ENCODE measurements at regions not wholly inside any gene's neighbourhood (a gene's known extent, or its start where the extent isn't known, plus 50 kb on each side); places are given as distances from the start of the nearest gene placed in this dataset.

- Histone ChIP-seq H3K9me3 (ENCODE audit: low read depth) (no peaks in the 10 kb centered on the region), H3K27me3 (replicated peaks; ENCODE audit: insufficient read depth) (no peaks in the 10 kb centered on the region), H3K4me1 (ENCODE audit: insufficient read depth) (no peaks in the 10 kb centered on the region), H3K36me3 (ENCODE audit: low read depth) (no peaks in the 10 kb centered on the region), H3K9ac (no peak overlapping the region), H3K27ac (no peak overlapping the region), H2AFZ (no peak overlapping the region), H4K20me1 (ENCODE audit: insufficient read depth) (no peaks in the 10 kb centered on the region), H3K4me2 (ENCODE audit: unreplicated experiment) (no peak overlapping the region), H3K9me2 (ENCODE audit: insufficient read depth) (no peaks in the 10 kb centered on the region), H3F3A (ENCODE audit: insufficient read depth) (no peaks in the 10 kb centered on the region), H3K79me2 (ENCODE audit: insufficient read depth) (no peaks in the 10 kb centered on the region), H3K4me3 (no peak overlapping the region)
- WGBS, 2 experiments (ENCODE audit: low coverage in 1 of 2, low lambda C conversion rate in 2 of 2, missing lambda C conversion rate in 2 of 2): 41 to 48% methylated on average over 1 of the region's 1 CpG
- TF ChIP-seq EZH2phosphoT487 (IDR thresholded peaks at IDR 0.05; ENCODE audit: insufficient read depth, low read depth): no peak
- in situ Hi-C loops (cut with MboI): no loop called here
- no peak for DNase-seq
Measured at GRCh38 chr6:28750926-28751458, 172.8 kb downstream of the TRIM27 start.

- Histone ChIP-seq H3K27me3 (replicated peaks; ENCODE audit: insufficient read depth) (no peaks in the 10 kb centered on the region), H3K4me2 (ENCODE audit: unreplicated experiment) (no peak overlapping the region), H3K9me2 (ENCODE audit: insufficient read depth) (no peaks in the 10 kb centered on the region), H3K36me3 (ENCODE audit: low read depth) (no peaks in the 10 kb centered on the region), H2AFZ (no peak overlapping the region), H3F3A (ENCODE audit: insufficient read depth) (no peaks in the 10 kb centered on the region), H3K27ac (no peak overlapping the region), H4K20me1 (ENCODE audit: insufficient read depth) (no peaks in the 10 kb centered on the region), H3K9ac (no peak overlapping the region), H3K4me3 (no peak overlapping the region), H3K9me3 (ENCODE audit: low read depth) (no peaks in the 10 kb centered on the region), H3K79me2 (ENCODE audit: insufficient read depth) (no peaks in the 10 kb centered on the region), H3K4me1 (ENCODE audit: insufficient read depth) (no peaks in the 10 kb centered on the region)
- no peak for DNase-seq
- in situ Hi-C loops (cut with MboI): no loop called here
- 32 to 33% methylated on average over 12 of the region's 12 CpGs for WGBS, 2 experiments (ENCODE audit: low coverage in 1 of 2, low lambda C conversion rate in 2 of 2, missing lambda C conversion rate in 2 of 2)
- TF ChIP-seq EZH2 (IDR thresholded peaks at IDR 0.05; ENCODE audit: insufficient read depth, poor library complexity, severe bottlenecking) (no peak), EZH2phosphoT487 (IDR thresholded peaks at IDR 0.05; ENCODE audit: insufficient read depth, low read depth) (no peak)
Measured at GRCh38 chr6:28751514-28751913, 172.3 kb downstream of the TRIM27 start.

GRCh38 chr6:28751963-28752350 is 171.8 kb downstream of the TRIM27 start:
- no peak overlapping the region for H3K27ac ChIP-seq
- no peak overlapping the region for H3K9ac ChIP-seq
- no peaks in the 10 kb centered on the region for H3K79me2 ChIP-seq (ENCODE audit: insufficient read depth)
- H3K27me3 ChIP-seq (replicated peaks; ENCODE audit: insufficient read depth): no peaks in the 10 kb centered on the region
- no peaks in the 10 kb centered on the region for H3F3A ChIP-seq (ENCODE audit: insufficient read depth)
- H3K9me2 ChIP-seq (ENCODE audit: insufficient read depth): no peaks in the 10 kb centered on the region
- no peak for DNase-seq
- in situ Hi-C loops (cut with MboI): no loop called here
- no peaks in the 10 kb centered on the region for H3K36me3 ChIP-seq (ENCODE audit: low read depth)
- H4K20me1 ChIP-seq (ENCODE audit: insufficient read depth): no peaks in the 10 kb centered on the region
- TF ChIP-seq EZH2 (IDR thresholded peaks at IDR 0.05; ENCODE audit: insufficient read depth, poor library complexity, severe bottlenecking) (no peak), EZH2phosphoT487 (IDR thresholded peaks at IDR 0.05; ENCODE audit: insufficient read depth, low read depth) (no peak)
- no peak overlapping the region for H3K4me2 ChIP-seq (ENCODE audit: unreplicated experiment)
- H3K9me3 ChIP-seq (ENCODE audit: low read depth): no peaks in the 10 kb centered on the region
- no peak overlapping the region for H2AFZ ChIP-seq
- no peaks in the 10 kb centered on the region for H3K4me1 ChIP-seq (ENCODE audit: insufficient read depth)
- 47 to 61% methylated on average over 2 of the region's 2 CpGs for WGBS, 2 experiments (ENCODE audit: low coverage in 1 of 2, low lambda C conversion rate in 2 of 2, missing lambda C conversion rate in 2 of 2)
- H3K4me3 ChIP-seq: no peak overlapping the region

- TF ChIP-seq EZH2 (IDR thresholded peaks at IDR 0.05; ENCODE audit: insufficient read depth, poor library complexity, severe bottlenecking) (no peak), EZH2phosphoT487 (IDR thresholded peaks at IDR 0.05; ENCODE audit: insufficient read depth, low read depth) (no peak)
- H3K4me2 ChIP-seq (ENCODE audit: unreplicated experiment): no peak overlapping the region
- no peaks in the 10 kb centered on the region for H3K36me3 ChIP-seq (ENCODE audit: low read depth)
- in situ Hi-C loops (cut with MboI): no loop called here
- H3K9me3 ChIP-seq (ENCODE audit: low read depth): no peaks in the 10 kb centered on the region
- no peaks in the 10 kb centered on the region for H3K9me2 ChIP-seq (ENCODE audit: insufficient read depth)
- no peak overlapping the region for H3K27ac ChIP-seq
- H4K20me1 ChIP-seq (ENCODE audit: insufficient read depth): no peaks in the 10 kb centered on the region
- H2AFZ ChIP-seq: no peak overlapping the region
- H3K4me1 ChIP-seq (ENCODE audit: insufficient read depth): no peaks in the 10 kb centered on the region
- no peaks in the 10 kb centered on the region for H3F3A ChIP-seq (ENCODE audit: insufficient read depth)
- DNase-seq: no peak
- 46 to 49% methylated on average over 33 of the region's 33 CpGs for WGBS, 2 experiments (ENCODE audit: low coverage in 1 of 2, low lambda C conversion rate in 2 of 2, missing lambda C conversion rate in 2 of 2)
- H3K79me2 ChIP-seq (ENCODE audit: insufficient read depth): no peaks in the 10 kb centered on the region
- H3K9ac ChIP-seq: no peak overlapping the region
- no peak overlapping the region for H3K4me3 ChIP-seq
- 0 out of 2 replicates have a peak, but pooled peaks cover 5% of the 10 kb centered on the region for H3K27me3 ChIP-seq (replicated peaks; ENCODE audit: insufficient read depth)
Measured at GRCh38 chr6:28757429-28758045, 166.2 kb downstream of the TRIM27 start.

All from GM23248 (cell line).